ENCODE measurements at regions not wholly inside any gene's neighbourhood (a gene's known extent, or its start where the extent isn't known, plus 50 kb on each side); places are given as distances from the start of the nearest gene placed in this dataset.

- H3K4me3 ChIP-seq: no peak overlapping the region
- TF ChIP-seq POLR2AphosphoS5 (IDR thresholded peaks at IDR 0.05) (no peak), CTCF (IDR thresholded peaks at IDR 0.05 in 8 of 11, conservative IDR thresholded peaks at IDR 0.05 in 3 of 11) (no peak), POLR2A (IDR thresholded peaks at IDR 0.05) (no peak)
- peaks cover 5 to 34% (median 9%) of the 10 kb centered on the region in 6 donors for H3K4me1 ChIP-seq
Measured at GRCh38 chr3:187924651-187925050, 179.4 kb upstream of the BCL6 start.

GRCh38 chr3:187925326-187925725 lies 180.1 kb upstream of the BCL6 start:
- TF ChIP-seq CTCF (IDR thresholded peaks at IDR 0.05 in 8 of 11, conservative IDR thresholded peaks at IDR 0.05 in 3 of 11): no peak
- no peak for TF ChIP-seq POLR2AphosphoS5 (IDR thresholded peaks at IDR 0.05)
- TF ChIP-seq POLR2A (IDR thresholded peaks at IDR 0.05): no peak
- Histone ChIP-seq H3K9me3 (peaks cover 0 to 18% (median 11%) of the 10 kb centered on the region in 8 donors), H3K4me1 (peaks cover 0 to 27% (median 3%) of the 10 kb centered on the region in 6 donors), H3K4me3 (no peak overlapping the region), H3K27ac (no peak overlapping the region), H3K27me3 (replicated peaks in 1 of 7) (no peaks in the 10 kb centered on the region), H3K36me3 (no peaks in the 10 kb centered on the region)
- intact Hi-C loops (cut with DNase I; ENCODE audit: low total_unique reads): no loop called here
- DNase-seq: no peak
- WGBS, 5 donors: 72 to 87% (median 83%) methylated on average over 1 of the region's 1 CpG

More at GRCh38 chr3:187924651-187925050, 179.4 kb upstream of the BCL6 start:
- Histone ChIP-seq H3K9me3 (peaks cover 0 to 18% (median 11%) of the 10 kb centered on the region in 8 donors), H3K27ac (no peak overlapping the region), H3K27me3 (replicated peaks in 1 of 7) (no peaks in the 10 kb centered on the region), H3K36me3 (no peaks in the 10 kb centered on the region)
- intact Hi-C loops (cut with DNase I; ENCODE audit: low total_unique reads): no loop called here
- DNase-seq: no peak

- H3K4me1 ChIP-seq: peaks cover 0 to 19% (median 0%) of the 10 kb centered on the region in 6 donors
- no peaks in the 10 kb centered on the region for H3K27me3 ChIP-seq (replicated peaks in 1 of 7)
- no peak overlapping the region for H3K4me3 ChIP-seq
- 49 to 61% (median 57%) methylated on average over 3 of the region's 3 CpGs for WGBS, 5 donors
- DNase-seq: no peak
- no peaks in the 10 kb centered on the region for H3K36me3 ChIP-seq
- H3K27ac ChIP-seq: no peak overlapping the region
- peaks cover 0 to 18% (median 11%) of the 10 kb centered on the region in 8 donors for H3K9me3 ChIP-seq
- no peak for TF ChIP-seq POLR2A (IDR thresholded peaks at IDR 0.05)
- TF ChIP-seq POLR2AphosphoS5 (IDR thresholded peaks at IDR 0.05): no peak
- TF ChIP-seq CTCF (IDR thresholded peaks at IDR 0.05 in 8 of 11, conservative IDR thresholded peaks at IDR 0.05 in 3 of 11): no peak
- intact Hi-C loops (cut with DNase I; ENCODE audit: low total_unique reads): no loop called here
Measured at GRCh38 chr3:187926620-187927019, 181.4 kb upstream of the BCL6 start.

GRCh38 chr3:187927565-187927964 lies 182.3 kb upstream of the BCL6 start:
- DNase-seq: no peak
- TF ChIP-seq POLR2AphosphoS5 (IDR thresholded peaks at IDR 0.05): no peak
- no peak for TF ChIP-seq CTCF (IDR thresholded peaks at IDR 0.05 in 8 of 11, conservative IDR thresholded peaks at IDR 0.05 in 3 of 11)
- TF ChIP-seq POLR2A (IDR thresholded peaks at IDR 0.05): no peak
- Histone ChIP-seq H3K36me3 (no peaks in the 10 kb centered on the region), H3K4me1 (peaks cover 0 to 19% (median 0%) of the 10 kb centered on the region in 6 donors), H3K4me3 (no peak overlapping the region), H3K27ac (no peak overlapping the region), H3K9me3 (peaks cover 0 to 18% (median 11%) of the 10 kb centered on the region in 8 donors), H3K27me3 (replicated peaks in 1 of 7) (no peaks in the 10 kb centered on the region)
- WGBS, 5 donors: 63 to 84% (median 81%) methylated on average over 1 of the region's 1 CpG
- intact Hi-C loops (cut with DNase I; ENCODE audit: low total_unique reads): no loop called here

Measured in spleen (tissue), 11 donors.